HCT116 (cell line): ENCODE measurements at regions not wholly inside any gene's neighbourhood (a gene's known extent, or its start where the extent isn't known, plus 50 kb on each side); places are given as distances from the start of the nearest gene placed in this dataset.

Experiments used
- ATAC-seq: fragments of 200-7000 bp; cut with Tn5 transposase; 2 replicates; pipeline ENCODE4 v1.9.1; 2020; ENCODE audit warnings: mild to moderate bottlenecking, moderate library complexity
- BruUV-seq: library from RNA; stranded (reverse); fragments of 400-500 nt; replicated peaks from 2 replicates; lab custom pipeline; 2021; lab: Mats Ljungman, UMichigan
- CTCF ChIA-PET: fragments of 300-600 bp; sonication (Branson Sonifier 250); formaldehyde crosslinking; loops from one replicate; lab custom pipeline; 2021; ENCODE audit warnings: antibody characterized with exemption; lab: Charles Lee
- POLR2A ChIA-PET: fragments of 300-600, 350-600 bp; sonication (Branson Sonifier 250); formaldehyde crosslinking; loops from one replicate; lab custom pipeline; 2021; ENCODE audit warnings: antibody characterized with exemption; lab: Charles Lee
- RAD21 ChIA-PET, 2 experiments: fragments of 300-600 bp; sonication (Branson Sonifier 250); formaldehyde crosslinking; loops; one replicate each; lab custom pipeline; 2023; ENCODE audit warnings: low total read pairs in 2 of 2; ENCODE audit not compliant: uncharacterized antibody in 2 of 2, unreplicated experiment in 2 of 2, low non-redundant PET in 1 of 2; lab: Charles Lee
- DNase-seq: peaks from one replicate; pipeline ENCODE4 v3.0.0-alpha.2; 2010; ENCODE audit warnings: low read depth, low spot score
- H2AFZ ChIP-seq: fragments of 200-600 bp; shearing (Covaris generic), sonication (generic); 2 replicates; pipeline ENCODE4 v1.6.1; 2017; ENCODE audit warnings: low read depth, mixed run types, mixed read lengths, antibody characterized with exemption, low read length; ENCODE audit not compliant: poor library complexity, severe bottlenecking
- H3K27ac ChIP-seq: 2 replicates; pipeline ENCODE4 v1.5.1; 2012; ENCODE audit warnings: low read depth, low read length
- H3K27me3 ChIP-seq: fragments of 200-600 bp; sonication (generic); 2 replicates; pipeline ENCODE4 v1.6.1; 2016; ENCODE audit warnings: mixed run types, low read length, mixed read lengths; ENCODE audit not compliant: insufficient read depth
- H3K36me3 ChIP-seq, 2 experiments: fragments of 200-500 bp in 1 of 2; fragments of 200-600 bp in 1 of 2; sonication (Bioruptor generic) in 1 of 2; sonication (generic) in 1 of 2; 2 replicates each; pipeline versions ENCODE4 v1.5.1 to v1.6.1; 2014 to 2016; ENCODE audit warnings: low read length in 2 of 2, inconsistent platforms in 1 of 2, mixed read lengths in 1 of 2, mixed run types in 1 of 2; ENCODE audit not compliant: insufficient read depth in 2 of 2, control insufficient read depth in 1 of 2
- H3K4me1 ChIP-seq, 2 experiments: fragments of 200-600 bp in 1 of 2; sonication (generic) in 1 of 2; 2 replicates each; pipeline versions ENCODE4 v1.5.1 to v1.6.1; 2012 to 2017; ENCODE audit warnings: low read length in 2 of 2, inconsistent platforms in 1 of 2, mild to moderate bottlenecking in 1 of 2, mixed read lengths in 1 of 2, mixed run types in 1 of 2, moderate library complexity in 1 of 2; ENCODE audit not compliant: insufficient read depth in 2 of 2, control insufficient read depth in 1 of 2
- H3K4me2 ChIP-seq: fragments of 200-600 bp; sonication (generic); 2 replicates; pipeline ENCODE4 v1.6.1; 2017; ENCODE audit warnings: mixed run types, low read length, mixed read lengths
- H3K4me3 ChIP-seq, 2 experiments: fragments of 200-600 bp in 1 of 2; sonication (generic) in 1 of 2; replicated peaks in 1 of 2; 2 replicates each; pipeline ENCODE4 v1.5.1; 2011 to 2016; ENCODE audit warnings: low read length in 2 of 2, control low read depth in 1 of 2, low read depth in 1 of 2, mild to moderate bottlenecking in 1 of 2, mixed read lengths in 1 of 2, mixed run types in 1 of 2
- H3K79me2 ChIP-seq: fragments of 200-600 bp; sonication (generic); 2 replicates; pipeline ENCODE4 v1.6.1; 2017; ENCODE audit warnings: mild to moderate bottlenecking, mixed run types, low read length, moderate library complexity, mixed read lengths; ENCODE audit not compliant: insufficient read depth
- H3K9ac ChIP-seq: fragments of 200-600 bp; sonication (generic); 2 replicates; pipeline ENCODE4 v1.6.1; 2016; ENCODE audit warnings: low read length, mixed read lengths
- H3K9me2 ChIP-seq: fragments of 200-600 bp; sonication (generic), shearing (Covaris generic); 2 replicates; pipeline ENCODE4 v1.6.1; 2017; ENCODE audit warnings: mixed run types, mild to moderate bottlenecking, moderate library complexity; ENCODE audit not compliant: insufficient read depth
- H3K9me3 ChIP-seq, 2 experiments: fragments of 200-500 bp in 1 of 2; fragments of 200-600 bp in 1 of 2; sonication (Bioruptor generic) in 1 of 2; sonication (generic) in 1 of 2; 2 replicates each; pipeline ENCODE4 v1.6.1; 2014 to 2017; ENCODE audit warnings: low read length in 2 of 2, mixed read lengths in 2 of 2, inconsistent platforms in 1 of 2, low read depth in 1 of 2, mild to moderate bottlenecking in 1 of 2, mixed run types in 1 of 2, moderate library complexity in 1 of 2; ENCODE audit not compliant: control insufficient read depth in 1 of 2, insufficient read depth in 1 of 2
- H4K20me1 ChIP-seq: fragments of 200-600 bp; sonication (generic), shearing (Covaris generic); 2 replicates; pipeline ENCODE4 v1.6.1; 2017; ENCODE audit warnings: mixed run types, mild to moderate bottlenecking, moderate library complexity; ENCODE audit not compliant: insufficient read depth
- ATF3 ChIP-seq: IDR thresholded peaks from 2 replicates; pipeline ENCODE4 v1.6.1; 2012
- CBX3 ChIP-seq: IDR thresholded peaks from 2 replicates; pipeline ENCODE4 v1.6.1; 2012; ENCODE audit warnings: low read depth
- CEBPB ChIP-seq: IDR thresholded peaks from 2 replicates; pipeline ENCODE4 v1.6.1; 2012; ENCODE audit warnings: low read depth
- CTCF ChIP-seq, 3 experiments: fragments of 200-600 bp in 1 of 3; sonication (generic) in 1 of 3; IDR thresholded peaks in 2 of 3; conservative IDR thresholded peaks in 1 of 3; 2 replicates each; pipeline ENCODE4 v1.5.1; 2012 to 2017; ENCODE audit warnings: low read depth in 2 of 3, low read length in 2 of 3, antibody characterized with exemption in 1 of 3, borderline replicate concordance in 1 of 3, control low read depth in 1 of 3, mild to moderate bottlenecking in 1 of 3, mixed read lengths in 1 of 3, mixed run types in 1 of 3, moderate library complexity in 1 of 3; ENCODE audit not compliant: insufficient read depth in 1 of 3
- EGR1 ChIP-seq: IDR thresholded peaks from 2 replicates; pipeline ENCODE4 v1.6.1; 2012; ENCODE audit warnings: low read depth
- ELF1 ChIP-seq: IDR thresholded peaks from 2 replicates; pipeline ENCODE4 v1.6.1; 2012; ENCODE audit warnings: low read depth, borderline replicate concordance
- EZH2 ChIP-seq: fragments of 200-600 bp; sonication (generic); IDR thresholded peaks from 2 replicates; pipeline ENCODE4 v1.6.1; 2017; ENCODE audit warnings: antibody characterized with exemption, mixed run types
- FOSL1 ChIP-seq: IDR thresholded peaks from 2 replicates; pipeline ENCODE4 v1.6.1; 2012; ENCODE audit warnings: low read depth
- JUND ChIP-seq: IDR thresholded peaks from 2 replicates; pipeline ENCODE4 v1.6.1; 2012
- POLR2A ChIP-seq: IDR thresholded peaks from 2 replicates; pipeline ENCODE4 v1.7.0; 2011; ENCODE audit warnings: borderline replicate concordance; ENCODE audit not compliant: insufficient read depth, insufficient read length; ENCODE audit errors: extremely low read depth
- POLR2AphosphoS5 ChIP-seq: IDR thresholded peaks from 2 replicates; pipeline ENCODE4 v1.6.1; 2011; ENCODE audit warnings: mild to moderate bottlenecking, low read depth, low read length, moderate library complexity
- RAD21 ChIP-seq: IDR thresholded peaks from 2 replicates; pipeline ENCODE4 v1.6.1; 2012; ENCODE audit warnings: low read depth, mild to moderate bottlenecking
- REST ChIP-seq: IDR thresholded peaks from 2 replicates; pipeline ENCODE4 v1.6.1; 2012; ENCODE audit warnings: low read depth
- SIN3A ChIP-seq: IDR thresholded peaks from 2 replicates; pipeline ENCODE4 v1.6.1; 2012; ENCODE audit warnings: low read depth
- SP1 ChIP-seq: IDR thresholded peaks from 2 replicates; pipeline ENCODE4 v1.6.1; 2012; ENCODE audit warnings: low read depth
- SRF ChIP-seq: IDR thresholded peaks from 2 replicates; pipeline ENCODE4 v1.6.1; 2012; ENCODE audit warnings: low read depth
- TCF7L2 ChIP-seq: IDR thresholded peaks from 2 replicates; pipeline ENCODE4 v1.7.0; 2011; ENCODE audit warnings: borderline replicate concordance, inconsistent platforms; ENCODE audit not compliant: insufficient read depth, insufficient read length; ENCODE audit errors: extremely low read depth
- ZNF274 ChIP-seq: fragments of 200-500 bp; sonication (Bioruptor generic); IDR thresholded peaks from 2 replicates; pipeline ENCODE4 v1.6.1; 2014; ENCODE audit warnings: mild to moderate bottlenecking, low read depth, low read length, inconsistent platforms
- intact Hi-C: fragments of 100-400 bp; cut with micrococcal nuclease; formaldehyde crosslinking; loops from 2 replicates; pipeline ENCODE4 v1.10.0; 2022

GRCh38 chr13:67827992-67828391 is 597.9 kb upstream of the PCDH9 start:
- ChIA-PET RAD21 (no interaction called here), POLR2A (no interaction called here)
- TF ChIP-seq EGR1 (no peak), TCF7L2 (no peak), EZH2 (no peak), POLR2A (no peak), REST (no peak), CTCF (IDR thresholded peaks at IDR 0.05 in 2 of 3, conservative IDR thresholded peaks at IDR 0.05 in 1 of 3; ENCODE audit: borderline replicate concordance in 1 of 3, insufficient read depth in 1 of 3, low read depth in 2 of 3, low read length in 2 of 3) (no peak), ZNF274 (no peak), FOSL1 (no peak), CBX3 (no peak), SRF (no peak), RAD21 (no peak), ATF3 (no peak), POLR2AphosphoS5 (no peak), ELF1 (no peak), SIN3A (no peak), SP1 (no peak), CEBPB (no peak), JUND (no peak)

More at GRCh38 chr13:67827992-67828391, 597.9 kb upstream of the PCDH9 start:
- Histone ChIP-seq H3K9me2 (no peaks in the 10 kb centered on the region), H3K4me1 (no peaks in the 10 kb centered on the region), H2AFZ (no peak overlapping the region), H3K27ac (no peak overlapping the region), H3K4me3 (no peak overlapping the region), H3K4me2 (no peak overlapping the region), H3K27me3 (no peaks in the 10 kb centered on the region), H3K36me3 (no peaks in the 10 kb centered on the region), H3K9ac (no peak overlapping the region), H4K20me1 (no peaks in the 10 kb centered on the region), H3K9me3 (no peaks in the 10 kb centered on the region), H3K79me2 (no peaks in the 10 kb centered on the region)
- BruUV-seq, result no TSS peak
- ATAC-seq (no peak), DNase-seq (no peak)
- intact Hi-C loops, result no loop called here
- CTCF ChIA-PET, result no interaction called here
